Globus pallidus (tissue), 1 donor: ENCODE measurements at regions not wholly inside any gene's neighbourhood (a gene's known extent, or its start where the extent isn't known, plus 50 kb on each side); places are given as distances from the start of the nearest gene placed in this dataset.

Experiments used
- DNase-seq: peaks from one replicate; pipeline ENCODE4 v3.0.0-alpha.2; 2015; ENCODE audit warnings: low spot score

DNA sequence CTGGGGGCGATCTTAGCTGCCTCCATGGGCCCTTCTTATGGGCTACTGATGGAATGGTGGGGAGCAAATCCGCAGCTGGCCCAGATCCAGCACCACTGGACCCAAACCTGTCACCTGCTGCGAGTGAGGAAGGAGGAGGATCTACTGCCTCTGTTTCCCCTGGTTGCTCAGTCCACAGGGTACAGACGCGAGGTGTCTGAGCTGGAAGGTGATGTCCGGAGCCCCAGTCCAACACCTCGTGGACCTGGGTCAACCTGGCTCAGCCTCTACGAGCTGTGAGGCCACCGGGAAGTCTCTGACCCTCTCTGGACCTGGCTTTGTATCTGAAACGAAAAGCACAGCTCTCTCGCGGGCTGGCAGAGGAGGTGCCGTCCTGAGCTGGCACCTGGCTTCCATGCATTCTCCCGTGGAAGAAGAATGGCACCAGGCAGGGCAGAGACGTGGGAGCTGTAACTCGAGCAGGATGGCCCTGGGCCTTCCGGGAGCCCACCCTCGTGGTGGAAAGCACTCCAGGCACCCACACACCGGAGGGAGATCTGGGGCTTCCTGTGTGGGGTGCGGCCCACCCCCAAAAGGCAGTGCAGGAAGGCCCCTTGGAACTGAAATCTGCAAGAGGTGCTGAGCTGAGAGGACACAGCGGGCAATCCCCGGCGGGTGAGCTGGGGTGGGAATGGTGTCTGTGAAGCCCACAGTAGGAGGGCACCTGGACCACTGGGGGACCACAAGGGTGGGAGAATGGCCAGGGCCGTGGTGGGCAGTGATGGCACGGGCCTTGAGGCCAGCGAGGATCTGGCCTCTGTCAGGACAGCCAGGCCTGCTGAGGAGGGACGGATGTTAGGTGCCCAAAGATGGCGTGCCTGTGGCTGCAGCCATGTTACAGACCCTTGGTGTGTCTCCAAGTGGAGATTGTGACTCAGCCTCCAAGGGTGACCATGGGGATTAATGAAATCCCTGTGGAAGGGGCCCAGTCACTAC, 133.4 kb downstream of the OLFM1 start:
- no peak for DNase-seq

DNA sequence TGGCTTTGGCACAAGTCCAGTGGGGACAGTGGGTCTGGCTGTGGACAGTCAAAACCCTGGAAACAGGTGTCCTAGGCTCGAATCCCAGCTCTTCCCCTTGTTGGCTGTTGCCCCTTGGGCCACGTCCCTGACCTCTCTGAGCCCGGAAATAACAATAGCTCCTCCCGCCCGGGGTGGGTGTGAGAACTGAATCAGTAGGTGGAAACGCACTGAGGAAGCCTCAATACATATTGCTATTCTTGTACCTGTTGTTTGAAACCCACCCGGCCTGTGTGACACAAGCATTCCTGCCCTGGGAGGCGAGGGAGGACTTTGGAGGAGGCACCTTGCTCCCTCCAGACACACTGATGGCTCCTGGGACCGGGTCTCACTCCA, 134.1 kb downstream of the OLFM1 start:
- DNase-seq = no peak

DNA sequence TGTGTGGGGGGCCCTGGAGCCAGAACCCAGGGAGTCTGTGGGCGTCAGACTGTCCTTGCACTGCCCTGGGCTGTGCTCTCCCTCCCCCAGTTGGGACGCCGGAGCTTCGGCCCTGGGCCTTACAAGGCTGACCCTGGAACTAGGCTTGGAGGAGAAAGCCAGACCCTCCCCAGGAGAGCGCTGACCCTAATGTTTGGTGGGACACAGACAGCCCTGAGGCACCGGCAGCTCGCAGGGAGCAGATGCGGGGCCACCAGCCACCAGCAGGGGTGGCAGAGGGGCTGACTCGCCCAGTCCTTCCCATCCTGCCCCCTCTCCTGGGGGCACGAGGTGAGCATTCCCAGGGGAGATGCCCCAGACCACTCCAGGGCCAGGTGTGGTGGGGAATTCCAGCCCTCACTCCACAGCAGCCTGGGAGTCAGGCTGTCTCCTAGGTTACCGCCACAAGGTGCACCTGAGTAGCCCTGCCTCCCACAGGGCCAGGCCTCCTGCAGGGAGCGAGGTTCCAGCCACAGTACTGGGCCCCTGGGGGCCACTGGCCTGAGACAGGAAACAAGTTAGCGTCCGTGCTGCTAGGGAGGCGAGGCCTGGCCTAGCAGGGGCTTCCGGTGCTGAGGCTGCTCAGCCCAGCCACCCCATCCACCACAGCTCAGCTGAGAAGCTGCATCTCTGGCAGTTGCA, 134.6 kb downstream of the OLFM1 start:
- no peak for DNase-seq

DNA sequence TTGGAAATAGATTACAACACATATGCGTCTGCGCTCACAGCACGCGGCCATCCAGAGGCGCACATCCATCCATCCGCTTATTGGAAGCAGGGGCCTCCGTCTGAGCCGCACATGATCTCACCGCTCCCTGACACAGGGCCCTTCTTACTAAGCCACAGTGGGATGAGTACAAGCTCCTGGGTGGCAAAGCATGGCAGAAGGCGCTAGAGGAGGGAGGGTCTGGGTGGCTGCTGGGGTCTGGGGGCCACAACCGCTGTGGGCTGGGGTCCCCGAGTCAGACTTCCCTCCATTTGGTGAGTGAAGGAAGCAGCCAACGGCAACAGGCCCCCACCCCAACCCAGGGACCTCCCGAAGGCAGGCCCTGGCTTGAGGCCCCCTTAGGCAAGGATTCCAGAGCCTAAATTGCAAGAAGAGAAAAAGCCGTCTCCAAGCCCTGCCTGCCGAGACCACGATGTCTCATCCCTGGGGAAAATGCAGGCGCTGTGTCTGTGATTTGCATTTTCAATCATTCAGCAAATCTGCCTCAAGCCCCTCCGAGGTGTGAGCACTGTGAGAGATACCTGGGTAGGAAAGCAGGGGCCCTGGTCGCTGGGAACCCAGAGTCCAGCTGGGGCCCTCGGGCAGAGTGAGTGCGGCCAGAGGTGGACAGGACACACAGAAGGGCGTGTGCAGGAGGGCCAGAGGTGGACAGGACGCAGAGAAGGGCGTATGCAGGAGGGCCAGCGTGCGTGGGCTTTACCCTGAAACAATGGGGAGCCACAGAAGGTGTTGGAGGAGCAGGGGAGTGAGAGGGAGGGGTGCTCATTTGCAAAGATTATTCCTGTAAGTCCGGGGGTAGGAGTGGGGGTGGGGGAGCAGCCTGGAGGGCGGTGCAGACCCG, 135.7 kb downstream of the OLFM1 start:
- DNase-seq = no peak

DNA sequence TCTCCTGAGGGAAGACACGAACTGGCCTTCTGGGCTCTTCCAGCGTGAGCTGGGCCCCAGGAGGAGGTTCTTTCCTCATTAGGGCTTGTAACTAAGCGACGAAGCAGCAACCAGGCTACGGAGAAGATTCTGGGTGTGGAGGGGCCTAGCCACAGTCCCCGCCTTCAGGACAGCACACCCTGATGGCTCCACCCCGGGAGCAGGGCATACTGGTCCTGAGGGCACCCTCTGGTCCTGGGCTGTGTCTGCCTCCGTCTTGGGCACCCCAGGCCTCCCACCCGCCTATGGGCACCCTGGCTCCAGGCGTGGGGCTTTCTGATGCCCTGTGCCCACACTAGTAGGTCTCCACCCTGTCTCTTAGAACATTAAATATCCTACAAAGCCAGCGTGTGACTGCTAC, 136.4 kb downstream of the OLFM1 start:
- DNase-seq = no peak

DNA sequence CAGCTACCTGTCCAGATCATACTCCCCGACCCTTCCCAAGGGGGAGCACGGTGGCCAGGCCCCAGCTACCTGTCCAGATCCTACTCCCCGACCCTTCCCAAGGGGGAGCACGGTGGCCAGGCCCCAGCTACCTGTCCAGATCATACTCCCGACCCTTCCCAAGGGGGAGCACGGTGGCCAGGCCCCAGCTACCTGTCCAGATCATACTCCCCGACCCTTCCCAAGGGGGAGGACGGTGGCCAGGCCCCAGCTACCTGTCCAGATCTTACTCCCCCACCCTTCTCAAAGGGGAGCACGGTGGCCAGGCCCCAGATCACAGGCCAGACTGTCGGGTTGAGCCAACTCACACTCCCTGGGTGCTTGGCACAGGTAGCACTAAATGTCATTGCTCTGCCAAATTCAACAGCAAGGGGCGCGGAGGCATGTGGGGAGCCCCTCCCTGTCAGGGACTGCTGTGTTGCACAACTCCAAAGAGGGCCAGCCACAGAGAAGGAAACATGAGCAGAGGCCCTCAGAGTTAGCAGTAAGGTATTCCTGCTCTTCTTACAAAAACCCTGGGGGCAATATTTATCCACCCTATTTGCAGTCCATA, 136.9 kb downstream of the OLFM1 start:
- no peak for DNase-seq

DNA sequence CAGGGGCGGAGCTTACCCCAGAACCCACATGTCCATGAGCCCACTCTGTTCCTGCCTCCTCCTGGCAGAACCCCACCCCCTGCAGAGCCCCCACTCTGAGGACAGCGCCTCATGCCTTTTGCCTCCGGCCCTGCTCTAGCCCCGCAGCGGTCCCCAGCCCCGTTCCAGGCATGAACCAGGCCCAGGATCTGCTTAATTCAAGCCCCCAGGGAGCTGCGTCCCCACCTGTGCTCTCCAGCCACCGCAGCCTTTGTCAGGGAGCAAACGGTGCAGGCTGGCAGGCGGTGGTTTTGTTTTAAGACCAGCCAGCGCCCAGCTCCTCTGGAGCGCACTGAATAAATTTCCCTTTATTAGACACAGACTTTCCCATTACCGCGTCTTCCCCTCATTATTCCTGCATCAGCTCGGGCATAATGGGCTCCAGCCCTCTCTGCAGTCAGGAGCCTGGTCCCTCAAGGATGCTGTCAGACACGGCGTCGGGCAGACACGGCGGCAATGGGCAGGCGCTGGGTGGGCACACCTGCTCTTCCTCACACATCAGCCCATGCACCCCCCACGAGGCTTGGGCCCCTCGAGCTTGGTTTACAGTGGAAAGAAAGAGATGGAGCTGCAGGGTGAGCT, 137.6 kb downstream of the OLFM1 start:
- no peak for DNase-seq

DNA sequence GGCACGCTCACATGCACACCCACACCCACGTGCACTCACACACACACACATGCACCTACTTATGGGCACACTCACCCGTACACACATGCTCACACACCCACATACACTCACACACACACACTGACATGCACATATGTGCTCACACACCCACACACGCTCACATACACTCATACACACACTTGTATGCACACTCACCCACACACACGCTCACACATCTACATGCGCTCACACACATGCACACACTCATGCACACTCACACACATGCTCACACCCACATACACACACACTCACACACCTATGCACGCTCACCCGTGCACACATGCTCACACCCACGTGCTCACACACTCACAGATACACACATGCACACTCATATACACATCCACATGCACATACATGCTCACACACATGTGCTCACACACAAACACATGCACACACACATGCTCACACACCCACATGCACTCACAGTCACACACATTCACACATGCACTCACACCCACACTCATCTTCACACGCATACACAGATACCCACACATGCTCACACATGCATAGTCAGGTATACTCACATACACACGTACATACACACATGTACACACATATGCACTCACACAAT, 138.3 kb downstream of the OLFM1 start:
- no peak for DNase-seq

DNA sequence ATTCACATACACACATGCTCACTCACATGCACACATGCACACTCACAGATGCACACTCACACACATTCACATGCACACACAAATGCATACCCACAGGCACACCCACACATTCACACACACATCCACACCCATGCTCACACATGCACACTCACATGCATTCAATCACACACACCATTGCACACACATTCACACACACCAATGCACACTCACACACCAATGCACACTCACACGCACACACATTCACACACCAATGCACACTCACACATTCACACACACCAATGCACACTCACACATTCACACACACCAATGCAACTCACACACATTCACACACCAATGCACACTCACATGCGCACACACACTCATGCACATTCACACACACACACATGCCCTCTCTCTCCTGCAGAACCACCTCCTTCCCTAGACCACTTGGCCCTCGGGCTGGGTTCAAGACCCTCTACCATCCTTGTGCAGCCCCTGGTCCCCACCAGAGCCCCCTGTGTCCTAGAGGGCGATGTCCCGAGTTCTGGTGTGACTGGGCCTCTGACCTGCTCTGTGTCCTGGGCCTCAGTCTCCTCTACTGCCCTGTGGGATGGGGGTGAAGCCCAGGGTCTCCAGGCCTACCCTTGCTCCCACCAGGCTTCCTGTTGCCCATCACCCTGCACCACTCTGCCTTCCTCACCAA, 139.0 kb downstream of the OLFM1 start:
- DNase-seq = no peak

DNA sequence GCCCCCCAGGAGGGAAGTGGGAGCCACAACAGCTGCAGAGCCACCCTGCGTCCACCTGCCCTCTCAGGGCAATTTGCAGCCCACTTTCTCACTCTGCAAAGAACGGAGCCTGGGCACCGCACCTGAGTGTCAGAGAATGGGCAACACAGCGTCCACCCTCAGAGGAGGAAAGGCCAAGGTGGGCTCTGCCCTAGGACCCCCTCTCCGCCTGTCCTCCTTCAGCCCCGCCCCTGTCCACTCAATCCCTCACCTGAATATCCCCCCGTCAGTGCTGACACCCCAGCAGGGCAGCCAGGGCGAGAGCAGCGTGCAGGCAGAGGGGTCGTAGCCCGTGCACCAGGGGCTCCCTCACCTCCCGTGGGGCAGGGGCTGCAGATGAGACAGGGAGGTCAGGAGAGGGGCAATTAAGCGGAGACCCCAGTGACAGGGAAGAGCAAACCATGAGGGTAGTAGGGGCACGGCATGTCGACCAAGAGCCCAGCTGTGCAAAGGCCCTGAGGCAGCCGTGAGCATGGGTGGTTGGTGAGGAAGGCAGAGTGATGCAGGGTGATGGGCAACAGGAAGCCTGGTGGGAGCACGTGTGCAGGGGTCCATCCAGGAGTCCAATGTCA, 140.3 kb downstream of the OLFM1 start:
- no peak for DNase-seq

DNA sequence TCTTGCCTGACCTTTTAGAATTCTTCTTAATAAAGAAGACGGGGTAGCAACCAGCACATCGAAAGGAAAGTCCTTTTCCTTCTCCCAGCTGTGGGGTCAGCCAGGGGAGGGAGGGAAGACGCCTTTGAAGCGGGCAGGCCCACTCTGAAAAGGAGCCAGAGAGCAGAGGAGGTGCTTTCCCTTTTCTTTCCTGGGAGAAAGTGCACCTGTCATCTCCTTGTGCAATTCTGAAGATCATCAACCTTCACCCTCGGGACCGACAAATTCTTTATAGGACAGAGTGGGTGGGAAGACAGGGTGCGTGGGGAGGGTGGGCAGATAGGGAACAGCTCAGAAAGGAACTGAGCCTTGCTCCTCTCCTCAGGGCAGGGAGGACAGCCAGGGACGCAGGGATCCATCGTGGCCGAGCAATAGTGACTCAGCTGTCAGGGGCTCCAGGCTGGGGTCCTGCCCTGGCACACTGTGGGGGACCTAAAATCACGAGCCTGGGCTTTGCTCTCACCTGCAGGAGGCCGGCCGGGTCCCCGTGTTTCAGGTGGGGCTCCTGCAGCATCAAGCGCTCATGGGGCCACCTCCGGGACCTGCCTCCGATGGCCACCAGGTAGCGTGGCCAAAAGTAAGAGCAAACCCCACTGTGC, 141.0 kb downstream of the OLFM1 start:
- no peak for DNase-seq

DNA sequence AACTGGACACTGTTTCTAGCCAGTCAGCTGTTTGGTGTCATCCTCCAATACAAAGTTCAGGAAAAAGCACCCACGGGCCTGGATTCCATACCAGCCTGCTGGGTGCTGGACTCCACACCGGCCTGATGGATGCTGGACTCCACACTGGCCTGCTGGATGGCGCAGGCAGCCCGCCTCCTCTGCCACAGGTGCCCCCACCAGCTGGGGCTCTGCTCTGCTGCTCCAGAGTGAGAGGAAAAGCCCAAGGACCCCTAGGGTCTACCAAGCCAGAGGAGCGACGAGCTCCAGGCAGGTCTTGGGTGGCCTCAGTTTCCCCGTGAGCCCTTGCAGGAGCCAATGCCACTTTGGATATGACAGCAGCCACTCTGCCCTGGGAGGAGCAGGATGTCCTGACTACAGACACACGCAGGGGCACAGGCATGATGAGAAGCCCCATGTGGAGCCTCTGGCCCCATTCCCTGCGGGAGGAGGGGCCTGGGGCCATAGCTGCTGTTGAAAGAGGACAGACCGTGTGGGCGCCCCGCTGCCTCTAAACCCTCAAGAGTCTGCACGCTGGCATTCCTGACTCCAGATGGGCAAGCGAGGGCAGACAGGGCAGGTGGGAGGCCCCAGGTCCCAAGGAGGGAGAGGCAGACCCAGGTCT, 141.6 kb downstream of the OLFM1 start:
- no peak for DNase-seq

DNA sequence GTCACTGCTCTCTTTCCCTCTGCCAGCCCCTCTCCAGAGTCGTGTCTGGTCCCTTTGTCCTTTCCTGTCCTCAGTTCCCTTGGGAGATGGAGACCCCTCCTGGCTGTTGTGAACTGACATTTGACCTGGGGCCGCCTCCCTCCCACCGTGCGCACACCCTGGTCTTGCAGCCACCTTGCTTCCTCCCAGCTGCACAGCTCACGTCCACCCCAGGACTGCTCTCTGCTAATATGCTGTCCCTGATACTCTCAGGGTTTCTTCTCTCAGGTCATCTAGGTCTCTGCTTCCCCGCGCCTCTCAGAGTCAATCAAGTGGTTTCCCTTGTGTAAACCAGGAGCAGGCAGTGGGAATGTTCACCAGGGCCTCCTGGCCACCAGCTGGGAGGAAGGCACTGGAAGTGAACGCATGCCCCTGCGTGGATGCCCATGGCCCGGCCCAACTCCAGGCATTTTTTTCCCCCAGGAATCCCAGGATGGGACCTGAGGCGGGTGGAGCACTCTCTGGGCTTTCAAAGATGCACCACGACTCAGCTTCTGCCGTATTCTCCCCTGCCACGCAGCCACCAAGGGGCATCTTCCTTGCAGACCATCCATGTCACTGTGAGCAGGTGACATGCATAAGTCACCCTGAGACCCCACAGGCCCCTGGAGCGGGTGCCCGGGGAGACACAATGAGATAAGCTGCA, 142.4 kb downstream of the OLFM1 start:
- no peak for DNase-seq

DNA sequence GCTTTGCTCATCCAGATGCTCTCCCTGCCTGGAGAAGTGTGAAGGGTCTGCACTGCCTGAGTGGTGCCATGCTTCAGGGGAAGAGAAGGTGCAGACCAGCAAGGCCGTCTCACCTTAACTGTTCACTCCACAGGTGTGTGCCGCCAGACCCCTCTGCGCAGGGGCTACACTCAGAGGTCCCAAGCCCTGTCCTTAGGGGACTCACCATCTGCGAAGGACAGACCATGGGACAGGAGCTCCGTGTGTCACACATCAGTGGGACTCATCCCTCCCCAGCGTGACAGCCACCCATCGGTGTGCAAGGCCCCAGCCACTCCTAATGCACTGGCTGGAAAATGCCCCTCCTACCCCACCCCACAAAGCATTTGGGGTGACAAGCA, 142.9 kb downstream of the OLFM1 start:
- DNase-seq = no peak

DNA sequence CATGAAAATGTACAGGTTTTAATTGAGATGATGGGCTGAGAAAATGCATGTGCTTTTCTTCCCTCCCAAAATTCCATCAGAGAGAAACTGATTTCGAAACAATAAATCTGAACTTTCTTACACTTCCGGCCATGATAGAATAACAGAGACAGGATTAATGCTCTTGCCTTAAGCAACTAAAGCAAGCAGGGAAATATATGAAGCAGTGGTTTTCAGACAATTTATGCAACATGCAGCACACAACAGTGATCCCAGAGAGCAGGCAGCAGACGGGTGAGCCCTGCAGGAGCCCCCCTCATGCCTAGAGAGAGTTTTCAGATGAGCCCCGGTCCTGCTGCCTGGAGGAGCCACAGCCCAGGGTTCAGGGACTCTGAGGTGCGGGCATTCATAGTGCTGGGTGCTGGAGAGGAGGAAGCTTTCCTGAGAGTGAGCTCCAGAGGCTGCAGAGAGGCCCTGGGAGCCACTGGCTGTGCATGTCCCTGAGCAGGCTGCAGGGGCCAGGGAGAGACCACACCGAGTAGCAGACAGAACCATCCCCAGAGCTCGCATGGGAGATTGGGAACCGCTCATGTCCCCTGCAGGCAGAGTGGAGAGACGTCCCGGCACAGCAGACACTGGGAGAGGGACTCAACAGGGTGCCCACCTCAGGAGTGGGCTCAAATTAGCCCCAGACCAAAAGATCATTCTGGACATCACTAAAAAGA, 143.5 kb downstream of the OLFM1 start:
- DNase-seq = no peak

DNA sequence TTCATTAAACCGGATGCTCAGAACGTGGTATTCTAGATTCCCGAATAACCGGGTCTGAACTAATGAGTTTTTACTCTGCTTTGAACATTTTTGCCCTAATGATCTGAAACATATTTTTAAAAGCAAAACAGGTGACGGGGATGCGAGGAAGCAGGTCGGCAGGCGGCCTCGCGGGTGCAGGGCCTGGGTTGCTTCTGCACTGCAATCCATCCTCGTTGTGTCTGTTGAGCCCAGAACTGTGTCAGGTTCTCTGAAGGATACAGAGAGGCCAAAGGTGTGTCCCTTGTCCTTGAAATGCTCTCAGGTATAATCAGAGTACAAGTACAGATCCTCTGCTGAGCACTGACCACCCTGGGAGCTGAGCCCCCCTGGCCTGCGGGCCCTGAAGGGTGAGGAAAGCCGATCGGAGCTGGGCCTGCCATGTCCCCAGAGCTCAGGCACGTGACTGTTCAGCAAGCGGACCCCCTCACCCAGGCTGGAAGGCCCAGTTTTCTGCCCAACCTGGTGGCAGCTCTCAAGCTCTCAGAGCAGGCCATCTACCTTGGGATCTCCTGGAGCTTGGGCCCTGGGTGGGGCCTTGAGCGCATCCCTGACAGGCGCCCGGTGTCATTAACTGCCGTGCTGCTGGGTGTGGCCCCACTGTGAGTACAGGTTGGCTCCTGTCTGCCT, 151.8 kb downstream of the OLFM1 start:
- no peak for DNase-seq

DNA sequence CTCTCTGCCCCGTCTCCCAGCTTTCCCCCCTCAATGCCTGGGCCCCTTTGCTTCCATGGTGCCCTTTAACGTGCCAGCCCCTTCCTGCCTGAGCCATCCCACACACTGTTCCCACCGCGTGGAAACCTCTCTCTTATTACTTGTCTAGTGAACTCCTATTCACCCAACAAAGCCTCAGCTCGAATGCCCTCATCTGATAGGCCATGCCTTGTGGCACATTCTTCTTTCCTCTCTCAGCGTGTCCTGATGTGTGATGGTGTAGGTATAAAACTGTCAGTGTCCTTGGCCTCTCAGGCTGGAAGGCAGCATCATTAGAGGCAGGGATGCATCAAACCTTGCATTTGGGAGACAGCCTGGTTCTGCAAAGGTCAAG, 152.3 kb downstream of the OLFM1 start:
- DNase-seq = no peak
